Gastrocnemius medialis (tissue), 4 donors: ENCODE measurements at regions not wholly inside any gene's neighbourhood (a gene's known extent, or its start where the extent isn't known, plus 50 kb on each side); places are given as distances from the start of the nearest gene placed in this dataset.

ENCODE experiments used
- ATAC-seq, 2 donors: fragments of 150-250 bp; one replicate each; pipeline ENCODE4 v1.9.1; 2016
- DNase-seq, 2 donors: peaks; one replicate each; pipeline ENCODE4 v3.0.0-alpha.2; 2019
- H3K27ac ChIP-seq, 4 donors: fragments of 200-600 bp; sonication (generic); 1 replicate in 1 of 4; 2 replicates in 3 of 4; pipeline ENCODE4 v1.5.1; 2016 to 2018; ENCODE audit warnings: mild to moderate bottlenecking in 2 of 4, moderate library complexity in 1 of 4
- H3K27me3 ChIP-seq, 3 donors: fragments of 200-600 bp; sonication (generic) in 2 of 3; 1 replicate in 1 of 3; 2 replicates in 2 of 3; pipeline versions ENCODE4 v1.5.1 to v1.6.0; 2016 to 2019; ENCODE audit warnings: mild to moderate bottlenecking in 1 of 3, moderate library complexity in 1 of 3
- H3K36me3 ChIP-seq, 2 donors: fragments of 200-600 bp; sonication (generic) in 1 of 2; one replicate each; pipeline ENCODE4 v1.5.1; 2017 to 2018
- H3K4me1 ChIP-seq, 2 donors: fragments of 200-600 bp; sonication (generic) in 1 of 2; one replicate each; pipeline ENCODE4 v1.5.1; 2016 to 2017; ENCODE audit warnings: mild to moderate bottlenecking in 2 of 2
- H3K4me3 ChIP-seq, 4 donors: fragments of 200-600 bp; sonication (generic) in 3 of 4; 1 replicate in 1 of 4; 2 replicates in 3 of 4; pipeline ENCODE4 v1.5.1; 2016 to 2019; ENCODE audit warnings: mild to moderate bottlenecking in 2 of 4
- H3K9me3 ChIP-seq, 3 donors: fragments of 200-600 bp; sonication (generic) in 2 of 3; 1 replicate in 1 of 3; 2 replicates in 2 of 3; pipeline ENCODE4 v1.5.1; 2016 to 2019
- POLR2A ChIP-seq, 2 donors: fragments of 450-650 bp; IDR thresholded peaks; one replicate each; pipeline ENCODE4 v1.6.1; 2017; ENCODE audit warnings: antibody characterized with exemption in 2 of 2, mild to moderate bottlenecking in 2 of 2, moderate library complexity in 2 of 2
- in situ Hi-C, 4 donors: fragments of 200-750 bp; cut with MboI; loops; one replicate each; pipeline versions ENCODE4 v1.15.0 to v1.8.0; 2017; ENCODE audit warnings: low sequenced_read_pairs in 4 of 4
- intact Hi-C: fragments of 100-400 bp; cut with DNase I; formaldehyde crosslinking; loops from one replicate; pipeline ENCODE4 v1.15.1; 2023; ENCODE audit warnings: low total_unique reads
- TF ChIP-seq, protein P1 (sequence below), 5 experiments: fragments of 450-650 bp in 3 of 5; fragments of 200-600 bp in 2 of 5; sonication (generic) in 2 of 5; IDR thresholded peaks in 4 of 5; conservative IDR thresholded peaks in 1 of 5; 1 replicate in 4 of 5; 2 replicates in 1 of 5; pipeline ENCODE4 v1.5.1; 2016 to 2019; ENCODE audit warnings: antibody characterized with exemption in 5 of 5, mild to moderate bottlenecking in 3 of 5, moderate library complexity in 3 of 5

DNA sequence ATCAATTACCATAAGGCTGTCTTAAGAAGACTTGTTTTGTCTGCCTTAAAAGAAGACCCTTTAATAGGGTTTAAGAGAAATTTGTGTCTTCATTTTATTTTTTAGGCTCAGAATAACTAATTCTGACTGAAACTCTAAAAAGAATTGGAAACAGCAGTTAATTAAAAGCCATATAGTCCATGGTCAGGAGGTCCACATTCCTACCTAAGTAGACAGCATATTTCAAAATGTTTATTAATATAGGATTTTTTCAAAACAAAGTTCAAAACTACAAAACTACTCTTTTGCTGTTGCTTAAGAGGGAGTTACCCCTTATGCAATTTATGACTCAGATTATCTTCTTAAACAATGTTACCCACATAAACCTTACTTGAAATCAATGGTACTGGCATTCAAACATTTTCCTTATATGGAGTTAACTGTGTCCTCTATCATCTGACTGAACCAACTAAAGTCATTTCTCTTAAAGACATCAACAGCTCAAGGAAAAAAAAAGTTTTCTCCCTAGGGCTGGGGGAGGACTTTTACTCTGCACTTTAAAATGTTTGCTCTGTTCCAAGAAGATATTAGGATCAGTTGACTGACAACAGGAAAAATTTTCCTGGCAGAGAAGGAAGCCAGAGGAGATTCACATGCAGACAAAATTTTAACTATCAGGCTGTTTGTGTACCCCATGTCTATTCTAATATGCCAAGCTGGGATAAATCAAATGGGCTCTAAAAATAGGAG is 56.8 kb upstream of the NANOGP8 start:
- in situ Hi-C loops, result no loop called here
- intact Hi-C loops, result no loop called here
- Histone ChIP-seq H3K36me3 (no peaks in the 10 kb centered on the region), H3K27ac (no peak overlapping the region), H3K27me3 (no peaks in the 10 kb centered on the region), H3K4me1 (no peaks in the 10 kb centered on the region), H3K9me3 (no peaks in the 10 kb centered on the region), H3K4me3 (no peak overlapping the region)
- TF ChIP-seq POLR2A (IDR thresholded peaks at IDR 0.05), result no peak
- TF ChIP-seq, protein P1, sequence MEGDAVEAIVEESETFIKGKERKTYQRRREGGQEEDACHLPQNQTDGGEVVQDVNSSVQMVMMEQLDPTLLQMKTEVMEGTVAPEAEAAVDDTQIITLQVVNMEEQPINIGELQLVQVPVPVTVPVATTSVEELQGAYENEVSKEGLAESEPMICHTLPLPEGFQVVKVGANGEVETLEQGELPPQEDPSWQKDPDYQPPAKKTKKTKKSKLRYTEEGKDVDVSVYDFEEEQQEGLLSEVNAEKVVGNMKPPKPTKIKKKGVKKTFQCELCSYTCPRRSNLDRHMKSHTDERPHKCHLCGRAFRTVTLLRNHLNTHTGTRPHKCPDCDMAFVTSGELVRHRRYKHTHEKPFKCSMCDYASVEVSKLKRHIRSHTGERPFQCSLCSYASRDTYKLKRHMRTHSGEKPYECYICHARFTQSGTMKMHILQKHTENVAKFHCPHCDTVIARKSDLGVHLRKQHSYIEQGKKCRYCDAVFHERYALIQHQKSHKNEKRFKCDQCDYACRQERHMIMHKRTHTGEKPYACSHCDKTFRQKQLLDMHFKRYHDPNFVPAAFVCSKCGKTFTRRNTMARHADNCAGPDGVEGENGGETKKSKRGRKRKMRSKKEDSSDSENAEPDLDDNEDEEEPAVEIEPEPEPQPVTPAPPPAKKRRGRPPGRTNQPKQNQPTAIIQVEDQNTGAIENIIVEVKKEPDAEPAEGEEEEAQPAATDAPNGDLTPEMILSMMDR (IDR thresholded peaks at IDR 0.05 in 4 of 5, conservative IDR thresholded peaks at IDR 0.05 in 1 of 5), result no peak
- ATAC-seq (no peak), DNase-seq (no peak)

DNA sequence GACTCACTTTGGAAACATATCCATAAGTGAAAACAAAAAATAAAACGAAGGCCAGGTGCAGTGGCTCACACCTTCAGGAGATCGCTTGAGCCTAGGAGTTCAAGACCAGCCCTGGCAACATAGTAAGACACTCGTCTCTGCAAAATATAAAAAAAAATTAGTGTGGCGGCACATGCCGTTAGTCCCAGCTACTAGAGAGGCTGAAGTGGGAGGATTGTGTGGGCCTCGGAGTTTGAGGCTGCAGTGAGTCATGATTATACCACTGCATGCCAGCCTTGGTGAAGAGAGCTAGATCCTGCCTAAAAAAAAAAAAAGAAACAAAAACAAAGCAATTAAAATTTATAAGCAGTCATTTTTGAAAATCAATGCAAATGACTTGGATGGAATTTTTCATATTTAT is 54.7 kb upstream of the NANOGP8 start:
- no peak overlapping the region for H3K4me3 ChIP-seq
- no peaks in the 10 kb centered on the region for H3K27me3 ChIP-seq
- intact Hi-C loops, result no loop called here
- in situ Hi-C loops, result no loop called here
- ATAC-seq (no peak), DNase-seq (no peak)
- no peaks in the 10 kb centered on the region for H3K9me3 ChIP-seq
- H3K36me3 ChIP-seq, result no peaks in the 10 kb centered on the region
- no peak overlapping the region for H3K27ac ChIP-seq
- peaks cover 0 to 6% of the 10 kb centered on the region in 2 donors for H3K4me1 ChIP-seq
- TF ChIP-seq, protein P1 (IDR thresholded peaks at IDR 0.05 in 4 of 5, conservative IDR thresholded peaks at IDR 0.05 in 1 of 5), result no peak
- TF ChIP-seq POLR2A (IDR thresholded peaks at IDR 0.05), result no peak

DNA sequence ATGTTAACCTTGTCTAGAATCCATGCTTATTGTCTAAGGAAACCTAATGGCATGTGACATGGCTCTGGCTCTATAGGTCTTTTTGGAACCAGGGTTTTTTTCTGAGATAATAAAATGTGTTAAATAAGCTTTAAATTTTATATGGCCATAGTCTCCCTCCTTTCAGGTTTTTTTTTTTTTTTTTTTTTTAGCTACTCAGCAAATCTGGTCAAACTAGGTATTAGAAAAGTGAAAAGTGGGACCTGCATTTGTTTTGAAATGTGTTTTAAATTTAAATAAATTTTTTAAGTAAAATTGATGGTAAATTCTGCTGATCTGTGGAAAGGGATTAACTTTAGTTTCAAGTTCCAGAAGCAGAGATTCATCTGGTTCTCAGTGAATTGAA is 52.1 kb upstream of the NANOGP8 start:
- no peak for TF ChIP-seq POLR2A (IDR thresholded peaks at IDR 0.05)
- TF ChIP-seq, protein P1 (IDR thresholded peaks at IDR 0.05 in 4 of 5, conservative IDR thresholded peaks at IDR 0.05 in 1 of 5), result no peak
- no peak for DNase-seq
- Histone ChIP-seq H3K27me3 (no peaks in the 10 kb centered on the region), H3K27ac (no peak overlapping the region), H3K4me3 (no peak overlapping the region), H3K9me3 (no peaks in the 10 kb centered on the region), H3K36me3 (no peaks in the 10 kb centered on the region), H3K4me1 (peaks cover 0 to 6% of the 10 kb centered on the region in 2 donors)
- intact Hi-C loops, result no loop called here
- no peak for ATAC-seq
- in situ Hi-C loops, result no loop called here

DNA sequence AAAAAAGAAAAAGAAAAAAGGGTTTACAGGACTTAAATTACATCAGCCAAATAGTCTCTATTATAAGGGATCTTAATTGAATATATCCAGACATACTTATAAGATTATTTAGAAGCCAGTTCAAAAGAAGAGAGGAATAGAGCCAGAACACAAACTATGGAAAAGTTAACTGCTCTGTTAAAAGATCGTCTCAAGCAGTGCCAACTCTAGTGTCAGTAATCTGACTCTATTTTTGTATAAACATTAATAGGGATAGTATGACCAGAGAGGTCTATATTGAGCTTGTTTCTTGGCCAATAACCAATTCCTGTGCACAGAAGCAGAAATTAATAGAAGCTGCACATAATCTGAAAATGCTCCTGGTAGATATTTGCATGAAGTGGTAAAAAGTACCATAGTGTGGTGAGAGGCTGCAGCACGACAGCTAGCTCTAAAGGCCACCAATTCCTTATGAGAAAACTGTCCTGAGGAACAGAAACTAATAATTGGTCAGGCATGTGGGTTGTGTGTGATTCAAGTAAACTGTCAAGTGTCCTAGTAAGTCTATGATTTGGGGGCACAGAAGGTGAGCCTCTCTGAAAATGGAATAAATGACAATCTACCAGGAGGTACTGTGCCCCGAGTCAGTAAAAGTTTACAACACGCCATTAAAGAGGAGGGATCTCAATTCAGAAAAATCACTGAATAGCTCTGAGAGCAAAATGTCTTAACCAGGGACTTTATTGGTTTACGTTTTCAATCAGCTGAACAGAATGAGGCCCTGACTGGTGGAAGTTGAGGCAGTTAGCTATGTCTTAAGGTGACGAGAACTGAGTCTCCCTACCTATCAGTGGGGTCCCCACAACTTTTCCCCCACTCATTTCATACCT is 51.5 kb upstream of the NANOGP8 start:
- no peak for ATAC-seq
- intact Hi-C loops, result no loop called here

More for the DNA sequence above, 51.5 kb upstream of the NANOGP8 start:
- TF ChIP-seq POLR2A (IDR thresholded peaks at IDR 0.05), result no peak
- TF ChIP-seq, protein P1 (IDR thresholded peaks at IDR 0.05 in 4 of 5, conservative IDR thresholded peaks at IDR 0.05 in 1 of 5), result no peak
- H3K9me3 ChIP-seq, result no peaks in the 10 kb centered on the region
- no peak overlapping the region for H3K4me3 ChIP-seq
- no peaks in the 10 kb centered on the region for H3K36me3 ChIP-seq
- H3K27ac ChIP-seq, result no peak overlapping the region
- in situ Hi-C loops, result no loop called here
- no peaks in the 10 kb centered on the region for H3K27me3 ChIP-seq
- DNase-seq, result no peak
- peaks cover 0 to 6% of the 10 kb centered on the region in 2 donors for H3K4me1 ChIP-seq
